HG02588 (cell line): ENCODE measurements at regions not wholly inside any gene's neighbourhood (a gene's known extent, or its start where the extent isn't known, plus 50 kb on each side); places are given as distances from the start of the nearest gene placed in this dataset.
"Not testable (repeated sequence)": the region's sequence is repeated elsewhere in the genome, so short reads cannot be mapped to it uniquely, and the experiment has no call there.

Experiments
- ATAC-seq: cut with Tn5 transposase; IDR thresholded peaks from one replicate; pipeline ENCODE4 v1.9.1; 2021; ENCODE audit warnings: mild to moderate bottlenecking, moderate library complexity; ENCODE audit not compliant: unreplicated experiment

DNA sequence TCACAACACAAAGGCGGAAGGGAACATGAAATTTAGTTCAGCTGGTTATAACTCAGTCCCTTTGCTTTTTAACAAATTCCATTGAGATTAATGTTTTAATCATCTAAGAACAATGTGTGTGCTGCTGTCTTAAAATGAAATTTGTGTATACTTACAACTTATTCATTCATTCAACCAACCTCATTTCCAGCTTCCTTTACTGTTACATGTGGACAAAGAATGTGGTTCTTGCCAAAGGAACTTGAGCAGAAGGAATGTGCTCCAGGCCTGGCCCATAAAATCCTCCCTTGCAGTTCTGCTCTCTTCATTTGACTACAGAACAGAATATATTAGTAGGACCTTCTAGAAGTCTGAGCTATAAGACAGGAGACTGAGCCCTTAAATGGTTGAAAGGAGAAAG is 176.8 kb upstream of the GLRA2 start:
- ATAC-seq, result no peak

DNA sequence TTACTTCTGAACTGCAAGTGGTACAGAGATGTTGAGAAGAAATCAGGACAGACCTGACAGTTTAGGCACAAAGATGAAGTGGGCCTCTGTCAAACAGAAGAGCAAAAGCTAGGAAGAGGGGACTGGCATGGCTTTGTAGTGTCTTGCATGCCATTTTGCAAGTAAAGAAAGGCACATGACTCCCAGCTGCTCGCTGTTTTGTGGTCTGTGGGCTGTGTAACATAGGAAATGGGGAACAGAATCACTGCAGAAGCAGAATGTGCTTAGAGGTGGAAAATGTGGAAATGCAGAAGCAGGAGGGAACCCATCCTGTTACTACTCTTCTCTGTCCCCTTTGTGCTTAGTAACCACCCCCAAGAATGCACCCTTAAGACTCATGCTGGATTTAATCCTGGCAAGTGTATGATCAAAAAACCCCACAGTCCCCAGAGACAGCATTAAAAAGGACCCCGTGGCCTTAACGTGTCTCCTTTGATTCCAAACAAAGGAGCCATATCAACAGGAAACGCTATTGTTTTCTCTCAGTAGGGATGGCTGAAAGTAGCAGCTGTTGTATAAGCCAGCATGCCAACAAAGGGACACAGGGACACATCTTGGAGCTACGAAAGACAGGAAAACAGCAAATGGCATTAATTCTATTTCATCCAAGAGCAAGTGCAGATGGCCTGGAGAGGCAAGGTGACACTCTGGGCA is 177.6 kb upstream of the GLRA2 start:
- ATAC-seq, result no peak

DNA sequence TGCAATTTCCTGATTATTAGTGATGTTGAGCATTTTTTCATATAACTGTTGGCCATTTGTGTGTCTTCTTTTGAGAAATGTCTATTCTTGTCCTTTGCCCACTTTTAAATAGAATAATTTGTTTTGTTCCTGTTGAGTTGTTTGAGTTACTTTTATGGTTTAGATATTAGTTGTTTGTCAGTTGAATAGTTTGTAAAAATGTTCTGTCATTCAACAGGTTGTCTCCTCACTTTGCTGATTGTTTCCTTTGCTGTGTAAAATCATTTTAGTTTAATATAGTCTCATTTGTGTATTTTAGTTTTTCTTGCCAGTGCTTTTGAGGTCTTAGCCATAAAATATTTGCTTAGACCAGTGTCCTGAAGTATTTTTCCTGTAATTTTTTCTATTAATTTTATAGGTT is 181.8 kb upstream of the GLRA2 start:
- no peak for ATAC-seq

DNA sequence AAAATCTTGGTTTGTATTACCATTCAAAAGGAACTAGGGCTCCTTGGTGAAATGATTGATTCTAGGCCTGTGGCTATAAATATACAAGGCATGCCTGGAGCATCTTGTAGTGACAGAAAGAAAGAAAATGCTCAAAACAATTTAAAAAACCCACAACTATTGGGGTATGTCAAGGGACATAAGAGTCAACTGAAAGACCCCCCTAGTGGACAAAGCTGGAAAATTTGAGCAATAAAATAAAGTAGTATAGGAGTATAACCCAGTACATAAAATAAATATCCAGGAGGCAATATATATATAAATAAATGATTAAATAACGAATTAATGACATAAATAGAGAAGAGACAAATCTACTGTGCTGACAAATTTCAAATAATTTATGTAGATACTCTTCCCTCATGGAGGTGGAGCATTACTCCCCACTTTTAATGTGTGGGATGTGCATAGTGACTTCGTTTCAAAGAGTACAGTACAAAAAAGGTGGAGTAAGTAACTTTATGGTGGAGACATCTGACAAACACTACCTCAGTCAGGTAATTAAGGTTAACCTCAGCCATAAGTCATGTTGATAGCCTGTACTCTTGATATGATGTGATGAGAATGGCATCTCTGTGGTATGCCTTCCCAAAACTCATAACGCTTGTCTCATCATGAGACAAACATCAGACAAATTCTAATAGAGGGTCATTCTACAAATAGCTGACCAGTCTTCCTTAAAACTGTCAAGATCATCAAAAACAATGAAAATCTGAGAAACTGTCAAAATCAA is 185.0 kb upstream of the GLRA2 start:
- ATAC-seq, result no peak

DNA sequence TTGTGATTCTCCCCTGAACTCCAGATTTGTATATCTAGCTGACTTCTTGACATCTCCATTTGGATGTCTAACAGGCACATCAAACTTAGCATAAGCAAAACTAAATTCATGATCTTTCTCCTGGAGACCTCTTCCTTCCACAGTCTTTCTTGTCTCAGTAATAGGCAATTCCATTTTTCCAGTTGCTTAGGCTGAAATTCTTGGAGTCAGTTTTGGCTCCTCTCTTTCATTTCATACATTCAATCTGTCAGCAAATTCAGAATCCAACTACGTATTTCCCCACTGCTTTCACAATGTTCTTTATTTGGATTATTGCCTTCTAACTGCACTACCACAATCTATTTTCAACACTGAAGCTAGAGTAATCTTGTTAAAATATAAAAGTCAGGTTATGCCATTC is 219.9 kb upstream of the GLRA2 start:
- no peak for ATAC-seq

DNA sequence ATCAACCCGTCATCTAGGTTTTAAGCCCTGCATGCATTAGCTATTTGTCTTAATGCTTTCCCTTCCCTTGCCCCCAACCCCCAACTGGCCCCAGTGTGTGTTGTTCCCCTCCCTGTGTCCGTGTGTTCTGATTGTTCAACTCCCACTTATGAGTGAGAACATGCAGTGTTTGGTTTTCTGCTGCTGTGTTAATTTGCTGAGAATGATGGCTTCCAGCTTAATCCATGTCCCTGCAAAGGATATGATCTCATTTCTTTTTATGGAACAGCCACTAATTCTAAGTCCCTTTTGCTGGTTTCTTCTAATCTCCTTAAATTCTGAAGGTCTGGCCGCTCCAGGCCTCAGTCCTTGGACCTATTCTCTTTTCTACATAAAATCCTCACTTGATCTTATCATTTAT is 220.4 kb upstream of the GLRA2 start:
- not testable (repeated sequence) for ATAC-seq

DNA sequence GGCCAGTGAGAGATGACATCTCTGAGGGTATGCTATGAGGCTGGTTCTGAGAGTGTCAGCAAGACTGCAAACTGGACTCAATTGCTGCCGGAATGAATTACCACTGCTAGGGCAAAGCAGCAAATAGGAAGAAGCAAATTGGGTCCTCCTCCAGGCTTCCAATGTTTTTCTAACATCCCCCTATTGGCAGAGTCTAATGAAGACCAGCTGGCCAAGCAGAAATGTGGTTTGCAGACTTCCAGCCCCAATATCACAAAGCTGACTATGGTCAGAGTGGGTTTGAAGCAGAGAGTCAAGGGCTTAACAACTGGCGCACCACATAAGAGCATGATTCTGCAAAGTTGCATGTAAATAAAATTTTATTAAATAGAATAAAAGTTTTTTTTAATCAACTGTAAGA is 225.4 kb upstream of the GLRA2 start:
- ATAC-seq, result no peak

DNA sequence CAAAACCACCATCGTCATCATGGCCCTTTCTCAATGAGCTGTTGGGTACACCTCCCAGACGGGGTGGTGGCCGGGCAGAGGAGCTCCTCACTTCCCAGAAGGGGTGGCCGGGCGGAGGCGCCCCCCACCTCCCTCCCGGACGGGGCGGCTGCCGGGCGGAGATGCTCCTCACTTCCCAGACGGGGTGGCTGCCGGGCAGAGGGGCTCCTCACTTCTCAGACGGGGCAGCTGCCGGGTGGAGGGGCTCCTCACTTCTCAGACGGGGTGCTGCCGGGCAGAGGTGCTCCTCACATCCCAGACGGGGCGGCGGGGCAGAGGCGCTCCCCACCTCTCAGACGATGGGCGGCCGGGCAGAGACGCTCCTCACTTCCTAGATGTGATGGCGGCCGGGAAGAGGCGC is 226.8 kb upstream of the GLRA2 start:
- not testable (repeated sequence) for ATAC-seq

DNA sequence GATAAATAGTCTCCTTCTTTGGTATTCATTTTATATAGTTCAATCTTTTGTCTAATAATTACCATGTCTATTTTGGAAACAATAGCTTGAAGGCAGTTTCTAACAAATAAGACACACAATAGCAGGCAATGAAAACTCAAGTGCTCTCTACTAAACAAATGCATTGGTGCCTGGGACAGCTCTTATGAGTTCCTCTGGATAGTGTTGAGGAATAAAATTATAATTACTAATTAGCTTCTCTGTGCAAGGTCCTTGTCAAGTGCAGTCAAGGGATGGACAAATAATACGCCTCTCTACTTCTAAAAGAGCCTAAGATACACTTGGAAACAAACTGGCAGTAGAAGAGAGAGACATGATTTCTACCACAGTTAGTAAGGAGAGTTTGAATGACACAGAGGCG is 229.0 kb upstream of the GLRA2 start:
- no peak for ATAC-seq

DNA sequence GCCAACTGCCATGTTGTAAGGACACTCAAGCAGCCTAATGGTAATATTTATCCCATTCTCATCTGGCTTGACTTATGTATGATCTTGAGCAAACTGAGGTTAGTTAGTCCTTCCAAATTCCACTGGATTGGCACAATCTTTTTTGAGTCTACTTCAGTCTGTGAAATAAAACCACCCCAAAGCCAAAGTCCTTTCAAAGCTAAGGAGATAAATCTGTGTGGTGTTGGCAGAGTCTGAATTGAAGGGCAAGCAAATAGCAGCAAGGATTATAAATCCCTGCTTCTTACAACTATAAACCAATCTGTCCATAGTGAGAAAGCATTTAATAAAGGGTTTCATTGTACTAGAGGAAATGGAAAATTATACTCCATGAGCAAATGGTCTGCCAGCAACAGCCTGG is 233.9 kb upstream of the GLRA2 start:
- ATAC-seq, result no peak

DNA sequence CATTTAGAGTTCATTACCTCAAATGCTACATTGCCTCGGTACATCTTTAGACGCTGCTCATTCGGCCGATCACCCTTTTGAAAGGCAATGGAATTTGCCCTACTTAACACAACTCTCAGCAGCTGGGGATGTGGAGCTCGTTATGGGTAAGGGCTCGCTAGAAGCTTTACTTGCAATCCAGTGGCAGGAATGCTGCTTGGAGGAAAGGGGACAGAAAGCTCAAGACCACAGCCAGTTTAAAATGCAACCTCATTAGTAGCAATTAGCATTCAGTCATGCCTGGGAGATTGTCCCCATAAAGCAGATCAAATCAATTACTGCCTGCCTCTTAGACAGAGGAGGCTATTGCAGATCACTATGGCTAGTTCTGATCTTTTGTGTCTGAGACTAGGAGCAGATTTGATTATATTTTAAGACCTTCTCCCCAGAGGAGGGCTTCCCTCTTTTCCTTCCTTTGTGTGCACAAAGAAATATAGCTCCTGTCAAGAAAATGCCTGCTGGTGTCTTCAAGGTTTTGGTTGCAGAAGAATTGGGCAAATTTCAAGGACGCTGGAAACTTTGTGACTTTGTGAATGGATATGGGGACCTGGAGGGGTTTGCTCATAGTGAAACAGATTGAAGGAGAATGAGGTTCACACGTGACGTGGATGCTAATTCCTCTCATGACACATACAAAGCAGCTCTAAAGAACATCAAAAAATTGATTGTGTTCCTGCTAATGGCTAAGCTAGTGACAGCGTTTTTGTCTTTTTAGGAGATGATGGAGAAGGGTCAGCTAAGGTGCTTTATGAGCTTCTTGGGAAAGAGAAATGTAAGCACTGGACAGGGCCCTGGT is 237.5 kb upstream of the GLRA2 start:
- no peak for ATAC-seq

DNA sequence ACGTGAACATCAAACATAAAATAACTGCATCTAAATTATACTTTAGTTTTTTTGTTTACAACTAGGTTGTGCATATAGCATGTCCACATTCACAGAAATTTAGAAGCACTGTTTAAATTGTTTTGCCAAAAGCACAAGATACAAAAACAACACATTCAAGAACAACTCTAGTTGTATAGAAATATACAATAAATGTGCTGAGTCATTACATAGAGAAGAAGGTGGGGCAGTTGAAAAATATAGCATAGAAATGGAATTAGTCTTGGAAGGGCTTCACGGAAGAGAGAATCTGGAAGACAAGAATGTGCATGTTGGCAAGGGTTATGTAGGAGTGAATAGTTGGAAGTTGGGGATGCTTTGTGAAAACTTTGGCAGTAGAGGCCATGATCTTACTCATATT is 239.0 kb upstream of the GLRA2 start:
- ATAC-seq, result no peak

DNA sequence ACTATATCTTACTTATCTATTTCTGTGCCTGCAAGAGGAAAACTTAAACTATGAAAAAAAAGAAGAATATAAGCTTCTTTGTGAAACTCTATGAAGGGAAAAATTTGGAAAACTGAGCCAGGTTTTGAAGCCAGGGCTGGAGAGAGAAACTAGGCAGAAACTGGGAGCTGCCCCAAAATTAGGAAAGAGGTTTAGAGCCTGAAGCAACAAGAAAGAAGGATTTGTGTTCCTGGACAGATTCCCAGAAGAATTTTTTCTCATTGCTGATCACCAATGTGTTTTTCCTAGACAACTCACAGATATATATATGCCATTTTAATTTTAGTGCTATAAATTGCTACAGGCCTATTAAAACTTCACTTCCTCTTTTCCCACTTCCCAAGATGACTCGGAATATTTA is 245.0 kb upstream of the GEMIN8 start:
- no peak for ATAC-seq

DNA sequence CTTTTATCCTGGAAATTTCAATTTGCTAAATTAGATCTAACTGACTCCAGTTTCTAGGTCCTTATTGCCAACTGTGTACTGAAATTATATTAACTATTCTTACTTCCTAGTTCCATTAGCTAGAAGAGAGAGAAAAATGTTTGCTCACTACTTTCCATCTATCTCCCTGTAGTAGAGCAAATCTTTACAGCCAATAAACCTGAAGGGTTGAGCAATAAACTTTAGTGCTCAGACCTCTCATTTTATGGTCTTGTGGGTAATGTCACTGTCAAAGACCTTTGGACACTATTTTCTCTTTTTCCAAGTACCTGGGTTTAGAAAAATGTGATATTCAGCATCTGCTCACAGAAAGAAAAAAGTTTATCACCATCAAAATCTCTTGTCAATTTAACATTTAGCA is 237.5 kb upstream of the GEMIN8 start:
- ATAC-seq, result no peak

DNA sequence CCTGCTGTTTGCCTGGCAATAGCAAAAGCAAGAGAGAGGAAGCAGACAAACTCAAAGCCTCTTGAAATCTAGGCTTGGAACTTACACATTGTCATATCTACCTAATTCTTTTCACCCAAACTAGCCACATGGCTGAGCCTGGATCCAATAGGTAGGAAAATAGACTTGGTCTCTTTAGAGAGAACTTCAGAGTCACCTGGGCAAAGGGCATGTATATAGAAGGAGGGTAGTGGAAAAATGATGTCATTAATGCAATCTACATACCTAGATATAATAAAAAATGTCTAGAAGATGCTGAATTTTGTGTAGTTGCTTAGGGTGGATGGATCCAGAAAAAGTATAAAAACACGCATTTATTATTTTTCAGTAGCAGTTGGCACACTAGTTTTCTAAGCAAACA is 237.0 kb upstream of the GEMIN8 start:
- ATAC-seq, result no peak

DNA sequence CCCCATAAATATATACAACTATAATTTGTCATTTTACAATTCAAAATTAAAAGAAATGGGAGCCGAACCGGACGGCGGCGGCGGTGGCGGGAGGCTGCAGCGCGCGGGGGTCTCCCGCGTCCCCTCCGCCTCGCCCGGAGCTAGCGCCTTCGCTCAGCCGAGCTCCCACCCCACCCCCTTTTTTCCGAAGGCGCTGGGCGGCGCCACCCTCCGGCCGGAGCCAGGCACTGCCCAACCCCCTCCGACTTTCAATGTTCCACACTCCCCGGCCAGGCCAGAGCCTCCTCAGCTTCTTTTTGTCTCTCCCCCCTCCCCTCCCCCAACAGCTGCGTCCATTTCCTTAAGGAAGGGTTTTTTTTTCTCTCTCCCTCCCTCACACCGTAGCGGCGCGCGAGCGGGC is 214.1 kb upstream of the GEMIN8 start:
- ATAC-seq, result no peak

DNA sequence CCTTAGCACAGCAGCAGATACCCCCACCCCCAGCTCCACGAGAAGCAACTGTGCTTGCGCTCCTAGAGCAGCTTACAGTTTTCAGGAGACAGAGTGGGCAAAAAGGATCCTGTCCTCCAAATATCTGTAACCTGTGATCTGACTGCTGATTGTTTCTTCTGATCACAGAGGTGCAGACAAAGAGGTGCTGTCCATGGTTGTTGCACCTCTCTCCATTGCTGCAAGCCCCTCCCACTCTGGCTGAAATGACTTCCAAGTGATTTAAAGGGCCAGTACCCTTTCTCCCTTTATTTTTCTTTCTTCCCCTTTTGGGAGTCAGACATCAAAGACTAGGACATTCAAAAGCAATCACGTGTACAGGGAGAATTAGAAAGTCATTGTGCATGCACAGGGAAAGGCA is 205.3 kb upstream of the GEMIN8 start:
- ATAC-seq, result no peak

DNA sequence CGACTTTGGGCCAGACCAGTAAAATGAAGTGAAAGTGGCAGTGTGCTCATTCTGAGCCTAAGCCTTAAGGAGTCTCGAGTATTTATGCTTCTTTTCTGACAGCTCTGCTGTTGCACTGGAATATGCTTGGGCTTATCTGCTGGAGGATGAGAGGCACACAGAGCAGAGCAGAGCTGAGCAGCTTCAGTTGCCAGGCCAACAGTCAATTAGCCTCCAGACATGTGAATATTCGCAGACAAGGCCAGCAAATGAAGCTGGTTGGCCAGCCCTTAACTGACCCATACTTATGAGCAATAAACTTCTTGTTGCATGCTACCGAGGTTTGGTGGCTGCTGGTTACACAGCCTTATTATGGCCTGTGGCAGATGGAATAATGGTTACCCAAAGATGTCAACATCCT is 203.0 kb upstream of the GEMIN8 start:
- no peak for ATAC-seq

DNA sequence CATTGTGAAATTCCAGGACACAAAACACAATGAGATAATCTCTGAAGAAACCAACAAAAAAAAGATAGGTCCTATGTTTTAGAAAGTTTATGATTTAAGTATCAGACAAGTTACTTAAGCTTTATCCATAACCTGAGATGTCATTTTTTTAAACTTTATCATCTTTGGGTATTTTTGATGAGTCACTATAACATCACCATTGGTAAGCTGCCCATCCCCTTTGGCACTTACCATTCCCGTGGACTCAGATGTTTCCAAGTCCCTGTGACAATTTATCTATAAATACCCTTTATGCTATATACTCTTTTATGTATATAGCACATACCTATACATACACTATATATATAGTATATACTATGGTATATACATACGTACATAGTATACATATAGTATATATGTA is 198.9 kb upstream of the GEMIN8 start:
- ATAC-seq, result no peak

DNA sequence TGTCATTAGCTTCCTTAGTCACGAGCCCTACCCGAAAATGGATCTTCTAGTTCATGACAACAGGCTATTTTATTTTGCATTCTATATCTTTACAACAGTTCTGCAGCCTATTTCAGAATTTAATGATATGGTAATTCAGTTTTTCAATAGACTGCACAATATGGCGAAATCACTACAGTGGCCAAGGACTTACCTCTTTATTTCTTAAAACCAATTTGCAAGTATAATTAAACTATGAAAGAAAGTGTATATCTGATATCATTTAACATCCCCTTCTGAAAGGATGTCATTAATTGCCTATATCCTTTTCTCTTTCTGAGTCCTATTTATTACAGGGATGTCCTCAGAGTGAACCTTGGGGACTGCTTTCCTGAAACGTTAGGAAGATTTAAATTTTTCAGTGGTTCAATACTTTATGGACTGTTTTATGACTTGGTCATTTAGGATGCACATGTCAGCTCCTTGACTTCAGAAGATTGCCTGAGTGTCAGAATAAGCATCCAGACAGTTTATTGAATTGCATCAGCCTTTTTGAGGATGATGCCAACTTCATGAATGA is 190.8 kb upstream of the GEMIN8 start:
- ATAC-seq, result no peak

DNA sequence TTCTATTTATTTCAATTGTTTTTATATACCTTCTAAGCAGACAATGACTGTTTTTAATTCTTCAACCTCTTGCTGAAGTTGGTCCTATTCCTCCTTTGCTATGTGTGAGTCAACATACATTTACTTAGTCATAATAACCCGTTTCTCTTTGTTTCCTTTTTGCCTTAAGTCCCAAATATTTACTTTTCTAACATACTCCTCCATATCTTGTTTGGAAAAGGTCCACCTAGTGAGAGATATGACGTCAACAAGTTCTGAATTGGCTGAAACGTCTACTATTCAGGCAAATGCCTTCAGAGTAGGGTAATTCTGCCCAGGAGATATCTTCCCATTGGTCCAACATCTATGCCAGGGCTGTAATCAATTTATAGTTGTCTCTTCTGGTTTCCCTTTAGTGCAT is 179.3 kb upstream of the GEMIN8 start:
- no peak for ATAC-seq

DNA sequence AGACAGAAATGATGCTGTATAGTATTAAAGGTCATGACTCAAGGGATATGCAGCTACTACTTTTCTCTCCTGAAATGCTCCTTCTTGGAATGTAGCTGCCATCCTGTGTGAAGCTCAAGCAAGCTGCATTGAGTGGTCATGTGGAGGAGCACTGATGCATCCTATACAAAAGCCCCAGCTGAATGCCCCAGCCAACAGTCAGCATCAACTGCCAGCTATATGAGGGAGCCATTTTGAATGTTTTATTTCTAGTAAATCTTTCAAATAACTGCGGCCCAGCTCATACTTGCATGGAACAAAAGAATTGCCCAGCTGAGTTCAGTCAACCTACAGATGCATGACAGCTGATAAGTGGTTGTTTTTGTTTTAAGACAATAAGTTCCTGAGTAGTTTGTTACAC is 165.0 kb upstream of the GEMIN8 start:
- no peak for ATAC-seq
